ENCODE measurements at regions not wholly inside any gene's neighbourhood (a gene's known extent, or its start where the extent isn't known, plus 50 kb on each side); places are given as distances from the start of the nearest gene placed in this dataset.

- Histone ChIP-seq H3K27me3 (ENCODE audit: control insufficient read depth, insufficient read depth, low read length) (no peaks in the 10 kb centered on the region), H3K4me3 (ENCODE audit: low read length) (no peak overlapping the region), H3K27ac (ENCODE audit: low read length) (no peak overlapping the region), H3K9me3 (ENCODE audit: control insufficient read depth, low read depth, low read length) (peaks cover 3% of the 10 kb centered on the region), H3K4me1 (ENCODE audit: control insufficient read depth, insufficient read depth, low read length) (no peaks in the 10 kb centered on the region), H3K36me3 (ENCODE audit: control insufficient read depth, insufficient read depth, low read length) (no peaks in the 10 kb centered on the region)
- WGBS (ENCODE audit: insufficient coverage, low lambda C conversion rate), result 83% methylated on average over 1 of the region's 7 CpGs
- no peak for DNase-seq
These were observed 1080.9 kb upstream of the FANCL start for GRCh38 chr2:59322005-59322404.

- no peak overlapping the region for H3K27ac ChIP-seq (ENCODE audit: low read length)
- 83% methylated on average over 4 of the region's 16 CpGs for WGBS (ENCODE audit: insufficient coverage, low lambda C conversion rate)
- H3K4me1 ChIP-seq (ENCODE audit: control insufficient read depth, insufficient read depth, low read length), result no peaks in the 10 kb centered on the region
- H3K4me3 ChIP-seq (ENCODE audit: low read length), result no peak overlapping the region
- H3K9me3 ChIP-seq (ENCODE audit: control insufficient read depth, low read depth, low read length), result peaks cover 3% of the 10 kb centered on the region
- peaks cover 3% of the 10 kb centered on the region for H3K27me3 ChIP-seq (ENCODE audit: control insufficient read depth, insufficient read depth, low read length)
- DNase-seq, result no peak
- no peaks in the 10 kb centered on the region for H3K36me3 ChIP-seq (ENCODE audit: control insufficient read depth, insufficient read depth, low read length)
These were observed 1073.1 kb upstream of the FANCL start for GRCh38 chr2:59314031-59314766.

GRCh38 chr2:59312967-59313940 lies 1072.1 kb upstream of the FANCL start:
- H3K4me3 ChIP-seq (ENCODE audit: low read length), result no peak overlapping the region
- peaks cover 1% of the 10 kb centered on the region for H3K9me3 ChIP-seq (ENCODE audit: control insufficient read depth, low read depth, low read length)
- H3K27me3 ChIP-seq (ENCODE audit: control insufficient read depth, insufficient read depth, low read length), result peaks cover 3% of the 10 kb centered on the region
- no peak for DNase-seq
- H3K27ac ChIP-seq (ENCODE audit: low read length), result no peak overlapping the region
- no peaks in the 10 kb centered on the region for H3K4me1 ChIP-seq (ENCODE audit: control insufficient read depth, insufficient read depth, low read length)
- no peaks in the 10 kb centered on the region for H3K36me3 ChIP-seq (ENCODE audit: control insufficient read depth, insufficient read depth, low read length)
- 77% methylated on average over 5 of the region's 11 CpGs for WGBS (ENCODE audit: insufficient coverage, low lambda C conversion rate)

GRCh38 chr2:59312029-59312428 lies 1070.9 kb upstream of the FANCL start:
- Histone ChIP-seq H3K4me3 (ENCODE audit: low read length) (no peak overlapping the region), H3K27ac (ENCODE audit: low read length) (no peak overlapping the region), H3K36me3 (ENCODE audit: control insufficient read depth, insufficient read depth, low read length) (no peaks in the 10 kb centered on the region), H3K4me1 (ENCODE audit: control insufficient read depth, insufficient read depth, low read length) (no peaks in the 10 kb centered on the region), H3K9me3 (ENCODE audit: control insufficient read depth, low read depth, low read length) (no peaks in the 10 kb centered on the region), H3K27me3 (ENCODE audit: control insufficient read depth, insufficient read depth, low read length) (peaks cover 3% of the 10 kb centered on the region)
- 100% methylated on average over 1 of the region's 1 CpG for WGBS (ENCODE audit: insufficient coverage, low lambda C conversion rate)
- DNase-seq, result no peak

GRCh38 chr2:59308108-59308507 lies 1067.0 kb upstream of the FANCL start:
- peaks cover 2% of the 10 kb centered on the region for H3K27me3 ChIP-seq (ENCODE audit: control insufficient read depth, insufficient read depth, low read length)
- no peak overlapping the region for H3K4me3 ChIP-seq (ENCODE audit: low read length)
- no peak overlapping the region for H3K27ac ChIP-seq (ENCODE audit: low read length)
- H3K9me3 ChIP-seq (ENCODE audit: control insufficient read depth, low read depth, low read length), result no peaks in the 10 kb centered on the region
- DNase-seq, result no peak
- H3K36me3 ChIP-seq (ENCODE audit: control insufficient read depth, insufficient read depth, low read length), result no peaks in the 10 kb centered on the region
- H3K4me1 ChIP-seq (ENCODE audit: control insufficient read depth, insufficient read depth, low read length), result no peaks in the 10 kb centered on the region
- WGBS (ENCODE audit: insufficient coverage, low lambda C conversion rate), result no CpG with 5 or more reads among the region's 4 CpGs

GRCh38 chr2:59307196-59307595 lies 1066.1 kb upstream of the FANCL start:
- Histone ChIP-seq H3K9me3 (ENCODE audit: control insufficient read depth, low read depth, low read length) (no peaks in the 10 kb centered on the region), H3K4me3 (ENCODE audit: low read length) (no peak overlapping the region), H3K36me3 (ENCODE audit: control insufficient read depth, insufficient read depth, low read length) (no peaks in the 10 kb centered on the region), H3K27me3 (ENCODE audit: control insufficient read depth, insufficient read depth, low read length) (no peaks in the 10 kb centered on the region), H3K4me1 (ENCODE audit: control insufficient read depth, insufficient read depth, low read length) (no peaks in the 10 kb centered on the region), H3K27ac (ENCODE audit: low read length) (no peak overlapping the region)
- WGBS (ENCODE audit: insufficient coverage, low lambda C conversion rate), result 100% methylated on average over 1 of the region's 1 CpG
- DNase-seq, result no peak

GRCh38 chr2:59303272-59303671 lies 1062.1 kb upstream of the FANCL start:
- 100% methylated on average over 2 of the region's 4 CpGs for WGBS (ENCODE audit: insufficient coverage, low lambda C conversion rate)
- no peak overlapping the region for H3K4me3 ChIP-seq (ENCODE audit: low read length)
- no peak for DNase-seq
- H3K27me3 ChIP-seq (ENCODE audit: control insufficient read depth, insufficient read depth, low read length), result no peaks in the 10 kb centered on the region
- no peaks in the 10 kb centered on the region for H3K9me3 ChIP-seq (ENCODE audit: control insufficient read depth, low read depth, low read length)
- no peak overlapping the region for H3K27ac ChIP-seq (ENCODE audit: low read length)
- no peaks in the 10 kb centered on the region for H3K4me1 ChIP-seq (ENCODE audit: control insufficient read depth, insufficient read depth, low read length)
- no peaks in the 10 kb centered on the region for H3K36me3 ChIP-seq (ENCODE audit: control insufficient read depth, insufficient read depth, low read length)

- WGBS (ENCODE audit: insufficient coverage, low lambda C conversion rate), result no CpG with 5 or more reads among the region's 3 CpGs
These were observed 1061.6 kb upstream of the FANCL start for GRCh38 chr2:59302683-59303082.

GRCh38 chr2:59301466-59302402 lies 1060.6 kb upstream of the FANCL start:
- H3K27ac ChIP-seq (ENCODE audit: low read length), result no peak overlapping the region
- WGBS (ENCODE audit: insufficient coverage, low lambda C conversion rate), result 89% methylated on average over 6 of the region's 14 CpGs

More at GRCh38 chr2:59302683-59303082, 1061.6 kb upstream of the FANCL start:
- no peaks in the 10 kb centered on the region for H3K27me3 ChIP-seq (ENCODE audit: control insufficient read depth, insufficient read depth, low read length)
- no peak overlapping the region for H3K27ac ChIP-seq (ENCODE audit: low read length)
- no peaks in the 10 kb centered on the region for H3K36me3 ChIP-seq (ENCODE audit: control insufficient read depth, insufficient read depth, low read length)
- no peak overlapping the region for H3K4me3 ChIP-seq (ENCODE audit: low read length)
- no peaks in the 10 kb centered on the region for H3K4me1 ChIP-seq (ENCODE audit: control insufficient read depth, insufficient read depth, low read length)
- no peaks in the 10 kb centered on the region for H3K9me3 ChIP-seq (ENCODE audit: control insufficient read depth, low read depth, low read length)
- DNase-seq, result no peak

GRCh38 chr2:59297816-59298215 lies 1056.7 kb upstream of the FANCL start:
- WGBS (ENCODE audit: insufficient coverage, low lambda C conversion rate), result no CpG with 5 or more reads among the region's 2 CpGs
- no peaks in the 10 kb centered on the region for H3K36me3 ChIP-seq (ENCODE audit: control insufficient read depth, insufficient read depth, low read length)
- DNase-seq, result no peak
- H3K27ac ChIP-seq (ENCODE audit: low read length), result no peak overlapping the region
- H3K9me3 ChIP-seq (ENCODE audit: control insufficient read depth, low read depth, low read length), result no peaks in the 10 kb centered on the region
- H3K4me1 ChIP-seq (ENCODE audit: control insufficient read depth, insufficient read depth, low read length), result no peaks in the 10 kb centered on the region
- H3K4me3 ChIP-seq (ENCODE audit: low read length), result no peak overlapping the region
- H3K27me3 ChIP-seq (ENCODE audit: control insufficient read depth, insufficient read depth, low read length), result no peaks in the 10 kb centered on the region

More at GRCh38 chr2:59301466-59302402, 1060.6 kb upstream of the FANCL start:
- Histone ChIP-seq H3K36me3 (ENCODE audit: control insufficient read depth, insufficient read depth, low read length) (no peaks in the 10 kb centered on the region), H3K27me3 (ENCODE audit: control insufficient read depth, insufficient read depth, low read length) (no peaks in the 10 kb centered on the region), H3K4me1 (ENCODE audit: control insufficient read depth, insufficient read depth, low read length) (no peaks in the 10 kb centered on the region), H3K4me3 (ENCODE audit: low read length) (no peak overlapping the region), H3K9me3 (ENCODE audit: control insufficient read depth, low read depth, low read length) (no peaks in the 10 kb centered on the region)
- DNase-seq, result peak; percentile 56 to 62

Data from large intestine (tissue), 3 donors.